Ishikawa (cell line): ENCODE measurements at regions not wholly inside any gene's neighbourhood (a gene's known extent, or its start where the extent isn't known, plus 50 kb on each side); places are given as distances from the start of the nearest gene placed in this dataset.

Source experiments
- CREB1 ChIP-seq: IDR thresholded peaks from 2 replicates; pipeline ENCODE4 v1.6.1; 2012; ENCODE audit warnings: low read depth
- TAF1 ChIP-seq: IDR thresholded peaks from 2 replicates; pipeline ENCODE4 v1.6.1; 2012; ENCODE audit warnings: low read depth, mild to moderate bottlenecking

DNA sequence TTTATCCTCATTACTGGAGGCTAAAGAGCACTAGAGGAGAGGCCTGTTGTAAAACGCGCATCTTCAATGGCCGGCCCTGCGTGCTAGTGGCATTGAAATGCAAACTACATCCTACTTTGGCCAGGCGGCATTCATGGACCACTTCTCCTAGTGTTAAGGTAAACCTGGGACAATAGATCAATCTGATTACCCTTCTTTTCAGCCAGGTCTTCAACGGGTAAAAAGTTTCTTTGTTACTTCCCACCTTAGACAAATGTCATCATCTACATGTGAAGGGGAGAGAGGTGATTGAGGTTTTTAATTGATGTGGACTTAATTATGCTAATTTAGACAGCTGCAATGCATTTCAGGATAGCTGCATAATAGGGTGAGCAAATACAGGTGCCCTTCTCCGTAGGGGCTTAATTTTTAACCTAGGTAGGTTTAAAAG is 628.0 kb downstream of the ZEB2 start:
- TF ChIP-seq CREB1 (no peak), TAF1 (no peak)
